Neural cell (in vitro differentiated cells): ENCODE measurements at regions not wholly inside any gene's neighbourhood (a gene's known extent, or its start where the extent isn't known, plus 50 kb on each side); places are given as distances from the start of the nearest gene placed in this dataset.

ENCODE experiments used
- H2AFZ ChIP-seq: fragments of 200-600, 300-800 bp; sonication (generic), shearing (Covaris generic); 2 replicates; pipeline ENCODE4 v1.6.0; 2014; ENCODE audit warnings: low read depth, mild to moderate bottlenecking, antibody characterized with exemption, low read length, moderate library complexity
- H3F3A ChIP-seq: fragments of 200-600 bp; shearing (Covaris generic); 2 replicates; pipeline ENCODE4 v1.6.1; 2016; ENCODE audit warnings: mild to moderate bottlenecking, moderate library complexity, mixed read lengths, antibody characterized with exemption, low read length; ENCODE audit not compliant: insufficient read depth, poor library complexity, severe bottlenecking
- H3K27ac ChIP-seq: fragments of 200-600, 300-800 bp; sonication (generic), shearing (Covaris generic); 2 replicates; pipeline ENCODE4 v1.5.1; 2014; ENCODE audit warnings: mild to moderate bottlenecking, low read length, moderate library complexity
- H3K27me3 ChIP-seq: fragments of 300-800, 200-600 bp; sonication (generic), shearing (Covaris generic); 2 replicates; pipeline ENCODE4 v1.6.0; 2014; ENCODE audit warnings: mild to moderate bottlenecking, low read depth, low read length, moderate library complexity; ENCODE audit not compliant: insufficient read depth
- H3K36me3 ChIP-seq: fragments of 300-800, 200-600 bp; sonication (generic), shearing (Covaris generic); 2 replicates; pipeline ENCODE4 v1.5.1; 2014; ENCODE audit warnings: mild to moderate bottlenecking, antibody characterized with exemption, low read length, moderate library complexity; ENCODE audit not compliant: insufficient read depth
- H3K4me2 ChIP-seq: fragments of 300-800, 200-600 bp; sonication (generic), shearing (Covaris generic); 2 replicates; pipeline ENCODE4 v1.6.0; 2014; ENCODE audit warnings: mild to moderate bottlenecking, low read length
- H3K4me3 ChIP-seq: fragments of 300-800, 200-600 bp; sonication (generic), shearing (Covaris generic); 2 replicates; pipeline ENCODE4 v1.5.1; 2014; ENCODE audit warnings: mild to moderate bottlenecking, low read length, moderate library complexity
- H3K79me2 ChIP-seq: fragments of 200-600 bp; shearing (Covaris generic); replicated peaks from 2 replicates; pipeline ENCODE4 v1.6.0; 2014; ENCODE audit warnings: mild to moderate bottlenecking, low read length, moderate library complexity; ENCODE audit not compliant: insufficient read depth
- H3K9ac ChIP-seq: fragments of 300-800, 200-600 bp; sonication (generic), shearing (Covaris generic); 2 replicates; pipeline ENCODE4 v1.6.1; 2016; ENCODE audit warnings: mild to moderate bottlenecking, low read length, mixed read lengths
- H3K9me2 ChIP-seq: fragments of 200-600 bp; shearing (Covaris generic); 2 replicates; pipeline ENCODE4 v1.6.1; 2016; ENCODE audit warnings: mild to moderate bottlenecking, low read length, mixed read lengths; ENCODE audit not compliant: insufficient read depth
- H3K9me3 ChIP-seq: fragments of 200-600, 300-800 bp; sonication (generic), shearing (Covaris generic); 2 replicates; pipeline ENCODE4 v1.6.1; 2016; ENCODE audit warnings: mild to moderate bottlenecking, mixed run types, low read length, moderate library complexity, mixed read lengths
- H4K20me1 ChIP-seq: fragments of 200-600 bp; shearing (Covaris generic); 2 replicates; pipeline ENCODE4 v1.6.1; 2016; ENCODE audit warnings: mild to moderate bottlenecking, mixed run types; ENCODE audit not compliant: insufficient read depth
- EP300 ChIP-seq: fragments of 450-650 bp; conservative IDR thresholded peaks from 2 replicates; pipeline ENCODE4 v1.6.1; 2014; ENCODE audit warnings: antibody characterized with exemption, mild to moderate bottlenecking, moderate library complexity; ENCODE audit not compliant: poor library complexity, severe bottlenecking
- EZH2 ChIP-seq: fragments of 200-600, 300-800 bp; shearing (Covaris generic), sonication (generic); IDR thresholded peaks from 2 replicates; pipeline ENCODE4 v1.6.1; 2014; ENCODE audit warnings: antibody characterized with exemption, low read length, borderline replicate concordance, mild to moderate bottlenecking; ENCODE audit not compliant: insufficient read depth, poor library complexity, severe bottlenecking
- MXI1 ChIP-seq: fragments of 450-650 bp; conservative IDR thresholded peaks from 2 replicates; pipeline ENCODE4 v1.6.1; 2014; ENCODE audit warnings: antibody characterized with exemption, mild to moderate bottlenecking; ENCODE audit not compliant: poor library complexity, severe bottlenecking
- POLR2AphosphoS5 ChIP-seq: IDR thresholded peaks from 2 replicates; pipeline ENCODE4 v1.6.1; 2012
- RAD21 ChIP-seq: fragments of 450-650 bp; conservative IDR thresholded peaks from 2 replicates; pipeline ENCODE4 v1.6.1; 2014; ENCODE audit warnings: antibody characterized with exemption, mild to moderate bottlenecking, moderate library complexity
- SMC3 ChIP-seq: fragments of 450-650 bp; conservative IDR thresholded peaks from 2 replicates; pipeline ENCODE4 v1.6.1; 2014; ENCODE audit warnings: antibody characterized with exemption, mild to moderate bottlenecking, moderate library complexity; ENCODE audit not compliant: poor library complexity
- TAF1 ChIP-seq: IDR thresholded peaks from 2 replicates; pipeline ENCODE4 v1.6.1; 2012; ENCODE audit warnings: low read depth
- TF ChIP-seq, protein P1 (sequence below): IDR thresholded peaks from 2 replicates; pipeline ENCODE4 v1.6.1; 2012; ENCODE audit warnings: borderline replicate concordance
- TF ChIP-seq, protein P2 (sequence below): fragments of 450-650 bp; IDR thresholded peaks from 2 replicates; pipeline ENCODE4 v1.5.1; 2014; ENCODE audit warnings: antibody characterized with exemption, mild to moderate bottlenecking, moderate library complexity; ENCODE audit not compliant: poor library complexity, severe bottlenecking

DNA sequence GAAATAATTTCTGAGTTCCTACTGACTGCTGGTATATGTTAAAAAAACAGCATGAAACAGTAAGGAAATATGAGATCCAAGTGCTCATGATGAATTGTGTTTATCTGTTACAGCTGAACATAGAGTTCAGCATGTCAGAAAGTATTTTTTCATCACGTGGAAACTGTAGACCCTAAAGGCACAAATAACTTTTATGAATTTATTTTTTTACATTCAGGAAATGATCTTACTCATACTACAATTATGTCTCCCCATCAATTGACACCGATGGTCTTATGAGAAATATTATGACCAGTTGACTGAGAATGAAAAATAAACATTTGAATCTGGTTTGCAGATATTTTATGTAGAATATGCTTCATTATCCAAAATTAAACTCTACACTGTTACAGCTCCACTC lies 283.1 kb upstream of the SPANXN4 start:
- Histone ChIP-seq H3K9me3 (no peaks in the 10 kb centered on the region), H3K27ac (no peak overlapping the region), H2AFZ (no peak overlapping the region), H3K9ac (no peak overlapping the region), H3F3A (no peaks in the 10 kb centered on the region), H3K79me2 (no peaks in the 10 kb centered on the region), H3K27me3 (no peaks in the 10 kb centered on the region), H3K4me2 (no peak overlapping the region), H3K4me3 (no peak overlapping the region), H3K36me3 (no peaks in the 10 kb centered on the region), H3K9me2 (no peaks in the 10 kb centered on the region), H4K20me1 (no peaks in the 10 kb centered on the region)
- no peak for TF ChIP-seq RAD21
- TF ChIP-seq SMC3: no peak
- no peak for TF ChIP-seq EP300
- TF ChIP-seq POLR2AphosphoS5: no peak
- TF ChIP-seq MXI1: no peak
- TF ChIP-seq, protein P1, sequence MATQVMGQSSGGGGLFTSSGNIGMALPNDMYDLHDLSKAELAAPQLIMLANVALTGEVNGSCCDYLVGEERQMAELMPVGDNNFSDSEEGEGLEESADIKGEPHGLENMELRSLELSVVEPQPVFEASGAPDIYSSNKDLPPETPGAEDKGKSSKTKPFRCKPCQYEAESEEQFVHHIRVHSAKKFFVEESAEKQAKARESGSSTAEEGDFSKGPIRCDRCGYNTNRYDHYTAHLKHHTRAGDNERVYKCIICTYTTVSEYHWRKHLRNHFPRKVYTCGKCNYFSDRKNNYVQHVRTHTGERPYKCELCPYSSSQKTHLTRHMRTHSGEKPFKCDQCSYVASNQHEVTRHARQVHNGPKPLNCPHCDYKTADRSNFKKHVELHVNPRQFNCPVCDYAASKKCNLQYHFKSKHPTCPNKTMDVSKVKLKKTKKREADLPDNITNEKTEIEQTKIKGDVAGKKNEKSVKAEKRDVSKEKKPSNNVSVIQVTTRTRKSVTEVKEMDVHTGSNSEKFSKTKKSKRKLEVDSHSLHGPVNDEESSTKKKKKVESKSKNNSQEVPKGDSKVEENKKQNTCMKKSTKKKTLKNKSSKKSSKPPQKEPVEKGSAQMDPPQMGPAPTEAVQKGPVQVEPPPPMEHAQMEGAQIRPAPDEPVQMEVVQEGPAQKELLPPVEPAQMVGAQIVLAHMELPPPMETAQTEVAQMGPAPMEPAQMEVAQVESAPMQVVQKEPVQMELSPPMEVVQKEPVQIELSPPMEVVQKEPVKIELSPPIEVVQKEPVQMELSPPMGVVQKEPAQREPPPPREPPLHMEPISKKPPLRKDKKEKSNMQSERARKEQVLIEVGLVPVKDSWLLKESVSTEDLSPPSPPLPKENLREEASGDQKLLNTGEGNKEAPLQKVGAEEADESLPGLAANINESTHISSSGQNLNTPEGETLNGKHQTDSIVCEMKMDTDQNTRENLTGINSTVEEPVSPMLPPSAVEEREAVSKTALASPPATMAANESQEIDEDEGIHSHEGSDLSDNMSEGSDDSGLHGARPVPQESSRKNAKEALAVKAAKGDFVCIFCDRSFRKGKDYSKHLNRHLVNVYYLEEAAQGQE: no peak
- TF ChIP-seq EZH2: no peak
- no peak for TF ChIP-seq TAF1
- TF ChIP-seq, protein P2, sequence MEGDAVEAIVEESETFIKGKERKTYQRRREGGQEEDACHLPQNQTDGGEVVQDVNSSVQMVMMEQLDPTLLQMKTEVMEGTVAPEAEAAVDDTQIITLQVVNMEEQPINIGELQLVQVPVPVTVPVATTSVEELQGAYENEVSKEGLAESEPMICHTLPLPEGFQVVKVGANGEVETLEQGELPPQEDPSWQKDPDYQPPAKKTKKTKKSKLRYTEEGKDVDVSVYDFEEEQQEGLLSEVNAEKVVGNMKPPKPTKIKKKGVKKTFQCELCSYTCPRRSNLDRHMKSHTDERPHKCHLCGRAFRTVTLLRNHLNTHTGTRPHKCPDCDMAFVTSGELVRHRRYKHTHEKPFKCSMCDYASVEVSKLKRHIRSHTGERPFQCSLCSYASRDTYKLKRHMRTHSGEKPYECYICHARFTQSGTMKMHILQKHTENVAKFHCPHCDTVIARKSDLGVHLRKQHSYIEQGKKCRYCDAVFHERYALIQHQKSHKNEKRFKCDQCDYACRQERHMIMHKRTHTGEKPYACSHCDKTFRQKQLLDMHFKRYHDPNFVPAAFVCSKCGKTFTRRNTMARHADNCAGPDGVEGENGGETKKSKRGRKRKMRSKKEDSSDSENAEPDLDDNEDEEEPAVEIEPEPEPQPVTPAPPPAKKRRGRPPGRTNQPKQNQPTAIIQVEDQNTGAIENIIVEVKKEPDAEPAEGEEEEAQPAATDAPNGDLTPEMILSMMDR: no peak

DNA sequence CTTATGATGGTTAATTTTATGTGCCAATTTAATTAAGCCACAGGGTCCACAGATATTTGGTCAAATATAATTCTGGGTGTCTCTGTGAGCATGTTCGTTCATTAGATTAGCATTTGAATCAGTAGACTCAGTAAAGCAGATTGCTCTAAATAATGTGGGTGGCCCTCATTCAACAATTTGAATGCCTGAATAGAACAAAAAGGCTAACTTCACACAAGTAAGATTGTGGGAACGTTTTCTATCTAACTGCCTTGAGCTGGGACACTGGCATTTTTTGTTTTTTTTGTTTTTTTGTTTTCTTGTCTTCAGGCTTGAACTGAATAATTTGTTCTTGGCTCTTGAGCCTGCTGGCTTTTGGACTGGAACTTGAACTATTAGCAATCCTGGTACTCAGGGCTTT lies 292.4 kb upstream of the SPANXN4 start:
- Histone ChIP-seq H3K4me3 (no peak overlapping the region), H2AFZ (no peak overlapping the region), H3K36me3 (no peaks in the 10 kb centered on the region), H4K20me1 (no peaks in the 10 kb centered on the region), H3K79me2 (no peaks in the 10 kb centered on the region), H3K9me2 (no peaks in the 10 kb centered on the region), H3K9ac (no peak overlapping the region), H3K27me3 (no peaks in the 10 kb centered on the region), H3K4me2 (no peak overlapping the region), H3F3A (no peaks in the 10 kb centered on the region), H3K9me3 (no peaks in the 10 kb centered on the region), H3K27ac (no peak overlapping the region)
- TF ChIP-seq EP300 (no peak), TAF1 (no peak), POLR2AphosphoS5 (no peak), SMC3 (no peak)
